HEK293 (cell line): ENCODE measurements at regions not wholly inside any gene's neighbourhood (a gene's known extent, or its start where the extent isn't known, plus 50 kb on each side); places are given as distances from the start of the nearest gene placed in this dataset.

Source experiments
- CTCF ChIA-PET: fragments of 350-600 bp; formaldehyde crosslinking; extraction: SDS; loops from one replicate; lab custom pipeline; 2021; ENCODE audit warnings: antibody characterized with exemption; lab: Yijun Ruan, JAX
- POLR2A ChIA-PET: fragments of 300-600 bp; formaldehyde crosslinking; extraction: SDS; loops from one replicate; lab custom pipeline; 2020; ENCODE audit warnings: antibody characterized with exemption, inconsistent platforms; lab: Yijun Ruan, JAX
- H3K27ac ChIP-seq: fragments of 200-500 bp; sonication (Bioruptor generic); 2 replicates; pipeline ENCODE4 v1.5.1; 2014; ENCODE audit warnings: low read depth, low read length, control low read depth, inconsistent platforms; ENCODE audit errors: extremely low read depth
- H3K36me3 ChIP-seq, 2 experiments: fragments of 200-500 bp in 1 of 2; sonication (Bioruptor generic) in 1 of 2; 1 replicate in 1 of 2; 2 replicates in 1 of 2; pipeline ENCODE4 v1.5.1; 2014 to 2017; ENCODE audit warnings: inconsistent platforms in 2 of 2, low read length in 2 of 2; ENCODE audit not compliant: control insufficient read depth in 2 of 2, insufficient read depth in 1 of 2
- H3K4me1 ChIP-seq: fragments of 200-500 bp; sonication (Bioruptor generic); 2 replicates; pipeline ENCODE4 v1.5.1; 2014; ENCODE audit warnings: mild to moderate bottlenecking, low read length, inconsistent platforms; ENCODE audit not compliant: control insufficient read depth, insufficient read depth
- H3K4me3 ChIP-seq: 2 replicates; pipeline ENCODE4 v1.5.1; 2011; ENCODE audit warnings: low read depth, mild to moderate bottlenecking, control low read depth, low read length, moderate library complexity
- H3K9me3 ChIP-seq: fragments of 200-500 bp; sonication (Bioruptor generic); 2 replicates; pipeline ENCODE4 v1.5.1; 2014; ENCODE audit warnings: low read depth, low read length, inconsistent platforms; ENCODE audit not compliant: control insufficient read depth, insufficient read depth
- IKZF3 ChIP-seq: fragments of 450-650 bp; IDR thresholded peaks from 2 replicates; pipeline ENCODE4 v1.5.0; 2018; ENCODE audit warnings: missing biosample characterization, mild to moderate bottlenecking, missing genetic modification characterization, moderate library complexity
- SETDB1 ChIP-seq: IDR thresholded peaks from one replicate; pipeline ENCODE4 v1.6.1; 2017; ENCODE audit warnings: mild to moderate bottlenecking, low read length, moderate library complexity, mixed read lengths; ENCODE audit not compliant: insufficient read length
- SP7 ChIP-seq: fragments of 450-650 bp; formaldehyde crosslinking; IDR thresholded peaks from 2 replicates; pipeline ENCODE4 v1.5.1; 2016; ENCODE audit warnings: missing biosample characterization, missing genetic modification characterization
- TCF7L2 ChIP-seq: IDR thresholded peaks from 2 replicates; pipeline ENCODE4 v1.6.1; 2011; ENCODE audit warnings: low read depth, mild to moderate bottlenecking, inconsistent platforms, low read length, moderate library complexity, borderline replicate concordance
- ZBTB20 ChIP-seq: fragments of 450-650 bp; formaldehyde crosslinking; IDR thresholded peaks from 2 replicates; pipeline ENCODE4 v1.5.1; 2016; ENCODE audit warnings: missing biosample characterization, missing genetic modification characterization
- ZBTB48 ChIP-seq: fragments of 450-650 bp; formaldehyde crosslinking; IDR thresholded peaks from 2 replicates; pipeline ENCODE4 v1.5.1; 2016; ENCODE audit warnings: missing biosample characterization, missing genetic modification characterization
- ZNF10 ChIP-seq: fragments of 450-650 bp; formaldehyde crosslinking; IDR thresholded peaks from 2 replicates; pipeline ENCODE4 v1.5.1; 2017; ENCODE audit warnings: missing biosample characterization, missing genetic modification characterization
- ZNF16 ChIP-seq: fragments of 450-650 bp; formaldehyde crosslinking; IDR thresholded peaks from 2 replicates; pipeline ENCODE4 v1.5.1; 2016; ENCODE audit warnings: low read depth, missing biosample characterization, missing genetic modification characterization
- ZNF302 ChIP-seq: fragments of 450-650 bp; formaldehyde crosslinking; IDR thresholded peaks from 2 replicates; pipeline ENCODE4 v1.5.1; 2016; ENCODE audit warnings: missing biosample characterization, missing genetic modification characterization, low read depth
- ZNF341 ChIP-seq: fragments of 450-650 bp; formaldehyde crosslinking; IDR thresholded peaks from 2 replicates; pipeline ENCODE4; 2016; ENCODE audit warnings: low read depth, missing biosample characterization, missing genetic modification characterization
- ZNF555 ChIP-seq: fragments of 450-650 bp; formaldehyde crosslinking; conservative IDR thresholded peaks from 2 replicates; pipeline ENCODE4 v1.5.1; 2017; ENCODE audit warnings: missing biosample characterization, mild to moderate bottlenecking, missing genetic modification characterization, inconsistent platforms
- ZNF654 ChIP-seq: fragments of 450-650 bp; formaldehyde crosslinking; IDR thresholded peaks from 2 replicates; pipeline ENCODE4 v1.5.1; 2016; ENCODE audit warnings: low read depth, missing biosample characterization, missing genetic modification characterization
- ZNF660 ChIP-seq: fragments of 450-650 bp; IDR thresholded peaks from 2 replicates; pipeline ENCODE4 v1.5.1; 2018; ENCODE audit warnings: missing biosample characterization, mild to moderate bottlenecking, missing genetic modification characterization
- ZNF785 ChIP-seq: fragments of 450-650 bp; formaldehyde crosslinking; IDR thresholded peaks from 2 replicates; pipeline ENCODE4 v1.5.1; 2016; ENCODE audit warnings: missing biosample characterization, missing genetic modification characterization
- ZNF791 ChIP-seq: fragments of 450-650 bp; formaldehyde crosslinking; IDR thresholded peaks from 2 replicates; pipeline ENCODE4 v1.5.1; 2016; ENCODE audit warnings: missing biosample characterization, missing genetic modification characterization
- TF ChIP-seq, protein P1 (sequence below): fragments of 450-650 bp; formaldehyde crosslinking; optimal IDR thresholded peaks from 2 replicates; pipeline ENCODE3; 2016; ENCODE audit warnings: missing biosample characterization, mild to moderate bottlenecking, missing genetic modification characterization
- TF ChIP-seq, protein P2 (sequence below): fragments of 450-650 bp; formaldehyde crosslinking; IDR thresholded peaks from 2 replicates; pipeline ENCODE4 v1.5.1; 2016; ENCODE audit warnings: missing biosample characterization, missing genetic modification characterization
- TF ChIP-seq, protein P3 (sequence below): fragments of 450-650 bp; formaldehyde crosslinking; IDR thresholded peaks from 2 replicates; pipeline ENCODE4 v1.5.1; 2016; ENCODE audit warnings: missing biosample characterization, missing genetic modification characterization
- TF ChIP-seq, protein P4 (sequence below): fragments of 450-650 bp; formaldehyde crosslinking; IDR thresholded peaks from 2 replicates; pipeline ENCODE4 v1.5.1; 2016; ENCODE audit warnings: missing biosample characterization, missing genetic modification characterization
- TF ChIP-seq, protein P5 (sequence below): fragments of 450-650 bp; formaldehyde crosslinking; IDR thresholded peaks from 2 replicates; pipeline ENCODE4 v1.5.1; 2016; ENCODE audit warnings: missing biosample characterization, missing genetic modification characterization
- TF ChIP-seq, protein P6 (sequence below): fragments of 450-650 bp; formaldehyde crosslinking; IDR thresholded peaks from 2 replicates; pipeline ENCODE4 v1.5.1; 2017; ENCODE audit warnings: missing biosample characterization, missing genetic modification characterization

DNA sequence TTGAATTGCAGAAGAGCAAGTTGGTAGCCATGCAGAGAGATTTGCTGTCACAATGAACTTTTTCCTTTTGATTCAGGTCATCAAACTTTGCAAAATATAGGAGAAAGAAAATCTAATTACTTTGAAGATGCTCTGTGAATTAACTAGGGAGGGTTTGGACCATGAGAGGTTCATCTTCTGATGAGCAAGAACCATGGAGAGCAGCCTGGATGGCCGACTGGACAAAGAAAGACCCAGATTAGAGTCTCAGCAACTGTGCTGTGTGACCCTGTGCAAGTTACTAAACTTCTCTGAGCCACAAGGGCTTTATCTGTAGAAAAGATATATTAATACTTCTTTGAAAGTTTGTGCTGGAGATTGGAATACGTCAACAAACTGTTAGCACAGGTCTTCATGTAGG is 122.6 kb upstream of the ADAMTS18 start:
- no peak overlapping the region for H3K27ac ChIP-seq
- H3K4me3 ChIP-seq = no peak overlapping the region
- TF ChIP-seq ZNF16 (tag by site-specific recombination) (no peak), TCF7L2 (no peak), ZNF10 (tag by site-specific recombination) (no peak), ZNF791 (tag by site-specific recombination) (no peak)
- no peaks in the 10 kb centered on the region for H3K9me3 ChIP-seq
- ChIA-PET POLR2A (no interaction called here), CTCF (no interaction called here)
- no peaks in the 10 kb centered on the region for H3K4me1 ChIP-seq
- H3K36me3 ChIP-seq = no peaks in the 10 kb centered on the region

DNA sequence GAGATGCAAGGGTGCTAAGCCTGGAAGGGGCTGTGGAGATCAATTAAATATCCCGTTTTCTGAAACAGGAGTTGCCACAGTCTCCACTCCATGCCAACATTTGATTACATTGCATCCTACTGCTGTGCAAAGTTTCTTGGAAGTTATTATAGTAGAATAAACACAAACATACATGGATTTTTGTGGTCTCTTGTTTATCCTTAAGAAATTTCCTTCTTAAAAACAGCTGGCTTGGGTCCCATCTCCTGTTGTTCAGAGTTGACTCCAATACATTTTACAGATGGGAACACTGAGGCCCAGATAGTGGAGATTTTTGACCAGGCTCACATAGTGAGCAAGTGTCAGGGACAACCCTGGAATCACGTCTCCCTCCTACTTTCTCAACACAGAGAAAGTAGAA is 124.0 kb upstream of the ADAMTS18 start:
- H3K4me3 ChIP-seq = no peak overlapping the region
- TF ChIP-seq, protein P1, sequence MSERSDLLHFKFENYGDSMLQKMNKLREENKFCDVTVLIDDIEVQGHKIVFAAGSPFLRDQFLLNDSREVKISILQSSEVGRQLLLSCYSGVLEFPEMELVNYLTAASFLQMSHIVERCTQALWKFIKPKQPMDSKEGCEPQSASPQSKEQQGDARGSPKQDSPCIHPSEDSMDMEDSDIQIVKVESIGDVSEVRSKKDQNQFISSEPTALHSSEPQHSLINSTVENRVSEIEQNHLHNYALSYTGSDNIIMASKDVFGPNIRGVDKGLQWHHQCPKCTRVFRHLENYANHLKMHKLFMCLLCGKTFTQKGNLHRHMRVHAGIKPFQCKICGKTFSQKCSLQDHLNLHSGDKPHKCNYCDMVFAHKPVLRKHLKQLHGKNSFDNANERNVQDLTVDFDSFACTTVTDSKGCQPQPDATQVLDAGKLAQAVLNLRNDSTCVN (tag by site-specific recombination) = no peak
- TF ChIP-seq ZBTB20 = no peak
- TF ChIP-seq ZNF785 = no peak
- TF ChIP-seq ZNF660 (tag by site-specific recombination) = no peak
- TF ChIP-seq, protein P2, sequence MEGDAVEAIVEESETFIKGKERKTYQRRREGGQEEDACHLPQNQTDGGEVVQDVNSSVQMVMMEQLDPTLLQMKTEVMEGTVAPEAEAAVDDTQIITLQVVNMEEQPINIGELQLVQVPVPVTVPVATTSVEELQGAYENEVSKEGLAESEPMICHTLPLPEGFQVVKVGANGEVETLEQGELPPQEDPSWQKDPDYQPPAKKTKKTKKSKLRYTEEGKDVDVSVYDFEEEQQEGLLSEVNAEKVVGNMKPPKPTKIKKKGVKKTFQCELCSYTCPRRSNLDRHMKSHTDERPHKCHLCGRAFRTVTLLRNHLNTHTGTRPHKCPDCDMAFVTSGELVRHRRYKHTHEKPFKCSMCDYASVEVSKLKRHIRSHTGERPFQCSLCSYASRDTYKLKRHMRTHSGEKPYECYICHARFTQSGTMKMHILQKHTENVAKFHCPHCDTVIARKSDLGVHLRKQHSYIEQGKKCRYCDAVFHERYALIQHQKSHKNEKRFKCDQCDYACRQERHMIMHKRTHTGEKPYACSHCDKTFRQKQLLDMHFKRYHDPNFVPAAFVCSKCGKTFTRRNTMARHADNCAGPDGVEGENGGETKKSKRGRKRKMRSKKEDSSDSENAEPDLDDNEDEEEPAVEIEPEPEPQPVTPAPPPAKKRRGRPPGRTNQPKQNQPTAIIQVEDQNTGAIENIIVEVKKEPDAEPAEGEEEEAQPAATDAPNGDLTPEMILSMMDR (tag by site-specific recombination) = no peak
- TF ChIP-seq, protein P3, sequence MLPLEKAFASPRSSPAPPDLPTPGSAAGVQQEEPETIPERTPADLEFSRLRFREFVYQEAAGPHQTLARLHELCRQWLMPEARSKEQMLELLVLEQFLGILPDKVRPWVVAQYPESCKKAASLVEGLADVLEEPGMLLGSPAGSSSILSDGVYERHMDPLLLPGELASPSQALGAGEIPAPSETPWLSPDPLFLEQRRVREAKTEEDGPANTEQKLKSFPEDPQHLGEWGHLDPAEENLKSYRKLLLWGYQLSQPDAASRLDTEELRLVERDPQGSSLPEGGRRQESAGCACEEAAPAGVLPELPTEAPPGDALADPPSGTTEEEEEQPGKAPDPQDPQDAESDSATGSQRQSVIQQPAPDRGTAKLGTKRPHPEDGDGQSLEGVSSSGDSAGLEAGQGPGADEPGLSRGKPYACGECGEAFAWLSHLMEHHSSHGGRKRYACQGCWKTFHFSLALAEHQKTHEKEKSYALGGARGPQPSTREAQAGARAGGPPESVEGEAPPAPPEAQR (tag by site-specific recombination) = no peak
- TF ChIP-seq ZNF791 (tag by site-specific recombination) = no peak
- TF ChIP-seq, protein P4, sequence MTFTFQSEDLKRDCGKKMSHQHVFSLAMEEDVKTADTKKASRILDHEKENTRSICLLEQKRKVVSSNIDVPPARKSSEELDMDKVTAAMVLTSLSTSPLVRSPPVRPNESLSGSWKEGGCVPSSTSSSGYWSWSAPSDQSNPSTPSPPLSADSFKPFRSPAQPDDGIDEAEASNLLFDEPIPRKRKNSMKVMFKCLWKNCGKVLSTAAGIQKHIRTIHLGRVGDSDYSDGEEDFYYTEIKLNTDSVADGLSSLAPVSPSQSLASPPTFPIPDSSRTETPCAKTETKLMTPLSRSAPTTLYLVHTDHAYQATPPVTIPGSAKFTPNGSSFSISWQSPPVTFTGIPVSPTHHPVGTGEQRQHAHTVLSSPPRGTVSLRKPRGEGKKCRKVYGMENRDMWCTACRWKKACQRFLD (tag by site-specific recombination) = no peak
- TF ChIP-seq SP7 (tag by site-specific recombination) = no peak
- TF ChIP-seq, protein P5, sequence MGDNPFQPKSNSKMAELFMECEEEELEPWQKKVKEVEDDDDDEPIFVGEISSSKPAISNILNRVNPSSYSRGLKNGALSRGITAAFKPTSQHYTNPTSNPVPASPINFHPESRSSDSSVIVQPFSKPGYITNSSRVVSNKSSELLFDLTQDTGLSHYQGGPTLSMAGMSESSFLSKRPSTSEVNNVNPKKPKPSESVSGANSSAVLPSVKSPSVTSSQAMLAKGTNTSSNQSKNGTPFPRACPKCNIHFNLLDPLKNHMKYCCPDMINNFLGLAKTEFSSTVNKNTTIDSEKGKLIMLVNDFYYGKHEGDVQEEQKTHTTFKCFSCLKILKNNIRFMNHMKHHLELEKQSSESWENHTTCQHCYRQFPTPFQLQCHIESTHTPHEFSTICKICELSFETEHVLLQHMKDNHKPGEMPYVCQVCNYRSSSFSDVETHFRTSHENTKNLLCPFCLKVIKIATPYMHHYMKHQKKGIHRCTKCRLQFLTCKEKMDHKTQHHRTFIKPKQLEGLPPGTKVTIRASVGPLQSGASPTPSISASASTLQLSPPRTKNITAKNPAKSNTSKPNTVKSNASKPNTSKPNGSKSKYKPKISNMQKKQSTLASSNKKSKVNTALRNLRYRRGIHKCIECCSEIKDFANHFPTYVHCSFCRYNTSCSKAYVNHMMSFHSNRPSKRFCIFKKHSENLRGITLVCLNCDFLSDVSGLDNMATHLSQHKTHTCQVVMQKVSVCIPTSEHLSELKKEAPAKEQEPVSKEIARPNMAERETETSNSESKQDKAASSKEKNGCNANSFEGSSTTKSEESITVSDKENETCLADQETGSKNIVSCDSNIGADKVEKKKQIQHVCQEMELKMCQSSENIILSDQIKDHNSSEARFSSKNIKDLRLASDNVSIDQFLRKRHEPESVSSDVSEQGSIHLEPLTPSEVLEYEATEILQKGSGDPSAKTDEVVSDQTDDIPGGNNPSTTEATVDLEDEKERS (tag by site-specific recombination) = no peak
- no peak for TF ChIP-seq ZNF555 (tag by site-specific recombination)
- no peak for TF ChIP-seq ZNF654
- no peak for TF ChIP-seq ZBTB48 (tag by site-specific recombination)
- TF ChIP-seq SETDB1 = no peak
- TF ChIP-seq, protein P6, sequence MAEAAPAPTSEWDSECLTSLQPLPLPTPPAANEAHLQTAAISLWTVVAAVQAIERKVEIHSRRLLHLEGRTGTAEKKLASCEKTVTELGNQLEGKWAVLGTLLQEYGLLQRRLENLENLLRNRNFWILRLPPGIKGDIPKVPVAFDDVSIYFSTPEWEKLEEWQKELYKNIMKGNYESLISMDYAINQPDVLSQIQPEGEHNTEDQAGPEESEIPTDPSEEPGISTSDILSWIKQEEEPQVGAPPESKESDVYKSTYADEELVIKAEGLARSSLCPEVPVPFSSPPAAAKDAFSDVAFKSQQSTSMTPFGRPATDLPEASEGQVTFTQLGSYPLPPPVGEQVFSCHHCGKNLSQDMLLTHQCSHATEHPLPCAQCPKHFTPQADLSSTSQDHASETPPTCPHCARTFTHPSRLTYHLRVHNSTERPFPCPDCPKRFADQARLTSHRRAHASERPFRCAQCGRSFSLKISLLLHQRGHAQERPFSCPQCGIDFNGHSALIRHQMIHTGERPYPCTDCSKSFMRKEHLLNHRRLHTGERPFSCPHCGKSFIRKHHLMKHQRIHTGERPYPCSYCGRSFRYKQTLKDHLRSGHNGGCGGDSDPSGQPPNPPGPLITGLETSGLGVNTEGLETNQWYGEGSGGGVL (tag by site-specific recombination) = no peak
- TF ChIP-seq ZNF302 = no peak
- TF ChIP-seq ZNF341 (tag by site-specific recombination) = no peak
- no peak for TF ChIP-seq IKZF3 (tag by site-specific recombination)

More for the DNA sequence above, 124.0 kb upstream of the ADAMTS18 start:
- H3K9me3 ChIP-seq = no peaks in the 10 kb centered on the region
- H3K36me3 ChIP-seq = no peaks in the 10 kb centered on the region
- CTCF ChIA-PET = interaction anchor here (0.5 to 0.6 kb wide), 2 partner anchors 26 to 387 kb away, joined by 3 read pairs; no protein-coding TSS in a partner anchor
- POLR2A ChIA-PET = no interaction called here
- H3K27ac ChIP-seq = no peak overlapping the region
- no peaks in the 10 kb centered on the region for H3K4me1 ChIP-seq
